Activated CD4-positive, CD25-positive, alpha-beta regulatory T cell treated with anti-CD3 and anti-CD28 coated beads, Interleukin-2, amount 50 U/mL, for 72 hours (primary cell): ENCODE measurements at regions not wholly inside any gene's neighbourhood (a gene's known extent, or its start where the extent isn't known, plus 50 kb on each side); places are given as distances from the start of the nearest gene placed in this dataset.

Experiments
- DNase-seq: peaks from one replicate; pipeline ENCODE4 v3.0.0; 2021

- DNase-seq: no peak
Measured at GRCh38 chr13:99911965-99912566, 59.5 kb downstream of the ZIC5 start.

GRCh38 chr13:99911069-99911964 lies 60.2 kb downstream of the ZIC5 start:
- DNase-seq: no peak

GRCh38 chr13:99909836-99910619 lies 61.5 kb downstream of the ZIC5 start:
- no peak for DNase-seq

- DNase-seq: no peak
Measured at GRCh38 chr13:99909097-99909835, 62.3 kb downstream of the ZIC5 start.

- no peak for DNase-seq
Measured at GRCh38 chr13:99908140-99908803, 63.3 kb downstream of the ZIC5 start.

GRCh38 chr13:99907627-99908026 lies 63.9 kb downstream of the ZIC5 start:
- no peak for DNase-seq

- DNase-seq: no peak
Measured at GRCh38 chr13:99907038-99907437, 64.5 kb downstream of the ZIC5 start.

- DNase-seq: no peak
Measured at GRCh38 chr13:99905814-99906213, 65.8 kb downstream of the ZIC5 start.

GRCh38 chr13:99905224-99905623 lies 66.3 kb downstream of the ZIC5 start:
- DNase-seq: no peak

- DNase-seq: no peak
Measured at GRCh38 chr13:99903140-99903539, 68.4 kb downstream of the ZIC5 start.

- no peak for DNase-seq
Measured at GRCh38 chr13:99902657-99903056, 68.9 kb downstream of the ZIC5 start.

GRCh38 chr13:99900960-99901359 lies 70.6 kb downstream of the ZIC5 start:
- no peak for DNase-seq

- DNase-seq: no peak
Measured at GRCh38 chr13:99898421-99898820, 73.1 kb downstream of the ZIC5 start.

- no peak for DNase-seq
Measured at GRCh38 chr13:99897076-99897440, 74.5 kb downstream of the ZIC5 start.

GRCh38 chr13:99896369-99897075 lies 75.0 kb downstream of the ZIC5 start:
- DNase-seq: no peak

- no peak for DNase-seq
Measured at GRCh38 chr13:99895444-99896368, 75.9 kb downstream of the ZIC5 start.

GRCh38 chr13:99894840-99895443 lies 76.6 kb downstream of the ZIC5 start:
- DNase-seq: no peak

- DNase-seq: no peak
Measured at GRCh38 chr13:99894105-99894839, 77.3 kb downstream of the ZIC5 start.

GRCh38 chr13:99893567-99893966 lies 78.0 kb downstream of the ZIC5 start:
- no peak for DNase-seq
